Type B pancreatic cell (in vitro differentiated cells): ENCODE measurements at regions not wholly inside any gene's neighbourhood (a gene's known extent, or its start where the extent isn't known, plus 50 kb on each side); places are given as distances from the start of the nearest gene placed in this dataset.
"Not testable (repeated sequence)": the region's sequence is repeated elsewhere in the genome, so short reads cannot be mapped to it uniquely, and the experiment has no call there.

Source experiments
- DNase-seq: peaks from one replicate; pipeline ENCODE4 v3.0.0; 2021; ENCODE audit warnings: mixed read lengths; ENCODE audit not compliant: unreplicated experiment; ENCODE audit errors: extremely low spot score
- H3K27ac Mint-ChIP-seq: 2 replicates; pipeline ENCODE4 v1.8.0; 2021; ENCODE audit warnings: mild to moderate bottlenecking, mixed read lengths
- H3K27me3 Mint-ChIP-seq: 2 replicates; pipeline ENCODE4 v1.8.0; 2021; ENCODE audit warnings: mixed read lengths
- H3K36me3 Mint-ChIP-seq: 2 replicates; pipeline ENCODE4 v1.8.0; 2021; ENCODE audit warnings: mixed read lengths
- H3K4me1 Mint-ChIP-seq: one replicate; pipeline ENCODE4 v1.8.0; 2021; ENCODE audit warnings: mixed read lengths; ENCODE audit not compliant: unreplicated experiment
- H3K4me3 Mint-ChIP-seq: 2 replicates; pipeline ENCODE4 v1.8.0; 2021; ENCODE audit warnings: mild to moderate bottlenecking, mixed read lengths
- H3K9me3 Mint-ChIP-seq: 2 replicates; pipeline ENCODE4 v1.8.0; 2021; ENCODE audit warnings: mixed read lengths
- TF ChIP-seq, protein P1 (sequence below): fragments of 200-600 bp; sonication (generic); conservative IDR thresholded peaks from 2 replicates; pipeline ENCODE4 v1.5.0; 2021; ENCODE audit warnings: antibody characterized with exemption, mild to moderate bottlenecking

DNA sequence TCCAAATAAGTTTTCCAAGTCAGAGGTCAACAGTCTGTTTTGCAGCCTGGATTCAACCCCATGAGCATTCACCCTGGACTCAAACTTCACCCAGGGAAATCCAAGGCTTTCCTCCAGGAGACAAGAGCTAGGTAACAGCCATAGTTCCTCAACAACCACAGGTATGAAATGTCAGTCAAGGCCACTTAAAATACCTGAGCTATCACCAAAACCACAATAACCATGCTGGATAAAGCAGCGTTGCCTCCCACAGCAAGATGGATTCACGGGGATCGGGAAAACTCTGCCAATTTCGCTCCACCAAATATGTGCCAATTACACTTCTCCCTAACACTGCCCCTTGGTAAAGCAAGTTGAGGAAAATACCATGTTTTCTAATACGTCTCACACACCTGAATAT lies 444.1 kb upstream of the KLF6 start:
- Mint-ChIP-seq H3K4me1 (no peaks in the 10 kb centered on the region), H3K9me3 (no peaks in the 10 kb centered on the region), H3K36me3 (no peaks in the 10 kb centered on the region), H3K27ac (no peak overlapping the region), H3K4me3 (no peak overlapping the region), H3K27me3 (peaks cover 9% of the 10 kb centered on the region)
- TF ChIP-seq, protein P1, sequence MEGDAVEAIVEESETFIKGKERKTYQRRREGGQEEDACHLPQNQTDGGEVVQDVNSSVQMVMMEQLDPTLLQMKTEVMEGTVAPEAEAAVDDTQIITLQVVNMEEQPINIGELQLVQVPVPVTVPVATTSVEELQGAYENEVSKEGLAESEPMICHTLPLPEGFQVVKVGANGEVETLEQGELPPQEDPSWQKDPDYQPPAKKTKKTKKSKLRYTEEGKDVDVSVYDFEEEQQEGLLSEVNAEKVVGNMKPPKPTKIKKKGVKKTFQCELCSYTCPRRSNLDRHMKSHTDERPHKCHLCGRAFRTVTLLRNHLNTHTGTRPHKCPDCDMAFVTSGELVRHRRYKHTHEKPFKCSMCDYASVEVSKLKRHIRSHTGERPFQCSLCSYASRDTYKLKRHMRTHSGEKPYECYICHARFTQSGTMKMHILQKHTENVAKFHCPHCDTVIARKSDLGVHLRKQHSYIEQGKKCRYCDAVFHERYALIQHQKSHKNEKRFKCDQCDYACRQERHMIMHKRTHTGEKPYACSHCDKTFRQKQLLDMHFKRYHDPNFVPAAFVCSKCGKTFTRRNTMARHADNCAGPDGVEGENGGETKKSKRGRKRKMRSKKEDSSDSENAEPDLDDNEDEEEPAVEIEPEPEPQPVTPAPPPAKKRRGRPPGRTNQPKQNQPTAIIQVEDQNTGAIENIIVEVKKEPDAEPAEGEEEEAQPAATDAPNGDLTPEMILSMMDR, result no peak
- DNase-seq, result no peak

DNA sequence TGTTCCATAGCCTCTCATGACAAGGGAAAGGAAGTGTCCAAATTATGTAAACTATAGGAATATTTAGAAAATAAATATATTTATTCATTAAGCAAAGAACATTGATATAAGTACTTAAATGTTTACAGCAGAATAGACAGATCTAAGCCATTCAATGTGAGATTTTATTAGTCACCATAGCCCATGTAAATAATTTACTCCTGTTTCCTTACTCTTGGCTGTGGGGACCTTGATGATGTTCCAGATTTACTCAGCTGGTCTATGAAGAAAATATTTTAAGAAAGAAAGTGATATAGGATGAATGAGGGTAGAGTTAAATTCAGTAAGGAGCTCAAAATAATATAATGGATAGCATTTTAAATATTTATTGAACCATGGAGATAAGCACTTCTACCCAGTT lies 442.6 kb upstream of the KLF6 start:
- DNase-seq, result no peak
- TF ChIP-seq, protein P1, result no peak
- Mint-ChIP-seq H3K4me3 (no peak overlapping the region), H3K27me3 (peaks cover 9% of the 10 kb centered on the region), H3K27ac (no peak overlapping the region), H3K4me1 (no peaks in the 10 kb centered on the region), H3K9me3 (no peaks in the 10 kb centered on the region), H3K36me3 (no peaks in the 10 kb centered on the region)

DNA sequence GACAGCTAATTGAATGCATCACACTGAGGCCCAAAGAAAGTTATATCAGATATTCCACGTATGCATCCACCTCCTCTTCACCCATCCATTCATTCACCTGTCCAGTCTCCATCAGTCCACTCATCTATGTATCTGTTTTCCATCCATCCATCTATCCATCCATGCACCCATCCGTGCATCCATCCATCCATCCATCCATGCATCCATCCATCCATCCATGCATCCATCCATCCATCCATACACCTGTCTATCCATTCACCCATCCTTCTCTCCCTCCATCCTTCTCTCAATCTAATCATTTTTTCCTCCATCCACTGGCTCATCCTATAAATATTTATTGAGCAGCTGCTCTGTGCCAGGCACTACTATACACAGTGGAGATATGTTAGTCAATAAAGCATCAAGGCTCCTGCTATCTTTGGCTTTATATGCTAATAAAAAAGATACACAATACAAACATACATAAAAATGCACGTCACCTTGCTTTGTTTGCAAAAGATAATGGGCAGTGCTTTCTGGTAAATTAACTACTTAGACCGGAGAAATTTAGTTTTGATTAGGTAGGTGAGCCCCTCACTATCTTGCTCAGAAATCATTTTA lies 442.0 kb upstream of the KLF6 start:
- no peaks in the 10 kb centered on the region for H3K36me3 Mint-ChIP-seq
- no peaks in the 10 kb centered on the region for H3K9me3 Mint-ChIP-seq
- H3K4me3 Mint-ChIP-seq, result no peak overlapping the region
- no peak overlapping the region for H3K27ac Mint-ChIP-seq
- TF ChIP-seq, protein P1, result no peak
- H3K27me3 Mint-ChIP-seq, result peaks cover 6% of the 10 kb centered on the region
- H3K4me1 Mint-ChIP-seq, result no peaks in the 10 kb centered on the region
- DNase-seq, result no peak

DNA sequence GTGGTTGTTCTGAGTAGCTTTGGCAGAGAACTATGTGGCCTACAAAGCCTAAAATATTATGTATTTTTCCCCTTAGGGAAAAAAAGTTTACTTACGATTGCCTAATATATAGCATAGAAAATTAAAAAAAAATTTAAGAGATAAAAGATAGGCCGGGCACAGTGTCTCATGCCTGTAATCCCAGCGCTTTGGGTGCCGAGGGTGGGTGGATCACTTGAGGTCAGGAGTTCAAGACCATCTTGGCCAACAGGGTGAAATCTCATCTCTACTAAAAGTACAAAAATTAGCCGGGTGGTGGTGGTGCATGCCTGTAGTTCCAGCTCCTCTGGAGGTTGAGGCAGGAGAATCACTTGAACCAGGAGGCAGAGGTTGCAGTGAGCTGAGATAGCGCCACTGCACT lies 439.2 kb upstream of the KLF6 start:
- no peak for DNase-seq
- no peak overlapping the region for H3K27ac Mint-ChIP-seq
- H3K27me3 Mint-ChIP-seq, result peaks cover 8% of the 10 kb centered on the region
- H3K9me3 Mint-ChIP-seq, result no peaks in the 10 kb centered on the region
- H3K4me3 Mint-ChIP-seq, result no peak overlapping the region
- TF ChIP-seq, protein P1, result no peak
- H3K4me1 Mint-ChIP-seq, result no peaks in the 10 kb centered on the region
- no peaks in the 10 kb centered on the region for H3K36me3 Mint-ChIP-seq

DNA sequence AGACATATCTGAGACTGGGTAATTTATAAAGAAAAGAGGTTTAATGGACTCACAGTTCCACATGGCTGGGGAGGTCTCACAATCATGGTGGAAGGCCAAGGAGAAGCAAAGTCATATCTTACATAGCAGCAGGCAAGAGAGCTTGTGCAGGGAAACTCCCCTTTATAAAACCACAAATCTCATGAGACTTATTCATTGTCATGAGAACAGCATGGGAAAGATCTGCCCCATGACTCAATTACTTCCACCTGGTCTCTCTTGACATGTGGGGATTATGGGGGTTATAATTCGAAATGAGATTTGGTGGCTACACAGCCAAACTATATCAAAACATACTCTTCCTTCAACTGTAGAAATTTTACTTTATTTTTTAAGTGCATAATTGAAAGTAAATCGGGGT lies 436.3 kb upstream of the KLF6 start:
- H3K27me3 Mint-ChIP-seq, H3K27ac Mint-ChIP-seq, H3K9me3 Mint-ChIP-seq, H3K36me3 Mint-ChIP-seq, H3K4me3 Mint-ChIP-seq, DNase-seq: not testable (repeated sequence)
- H3K4me1 Mint-ChIP-seq, result peaks cover 11% of the 10 kb centered on the region

DNA sequence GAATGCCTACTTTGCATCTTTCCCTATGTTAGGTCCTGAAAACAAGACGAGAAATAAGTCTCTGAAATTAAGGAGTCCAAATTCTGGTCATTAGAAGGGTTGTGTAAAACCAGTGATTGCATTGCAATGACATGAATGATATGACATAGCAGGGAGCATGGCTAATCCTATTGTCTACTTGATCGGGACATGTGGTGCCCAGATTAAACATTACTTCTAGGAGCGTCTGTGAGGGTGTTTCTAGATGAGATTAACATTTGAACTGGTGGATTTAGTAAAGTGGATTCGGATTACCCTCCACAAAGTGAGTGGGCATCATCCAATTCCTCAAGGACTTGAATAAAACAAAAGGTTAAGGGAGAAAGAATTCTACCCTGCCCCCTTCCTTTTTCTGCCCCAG lies 434.9 kb upstream of the KLF6 start:
- H3K4me1 Mint-ChIP-seq, result peaks cover 15% of the 10 kb centered on the region
- no peak overlapping the region for H3K27ac Mint-ChIP-seq
- H3K27me3 Mint-ChIP-seq, result peaks cover 5% of the 10 kb centered on the region
- no peak for DNase-seq
- H3K36me3 Mint-ChIP-seq, result no peaks in the 10 kb centered on the region
- TF ChIP-seq, protein P1, result no peak
- no peak overlapping the region for H3K4me3 Mint-ChIP-seq
- no peaks in the 10 kb centered on the region for H3K9me3 Mint-ChIP-seq
